Subcutaneous abdominal adipose tissue (tissue), 5 donors: ENCODE measurements at regions not wholly inside any gene's neighbourhood (a gene's known extent, or its start where the extent isn't known, plus 50 kb on each side); places are given as distances from the start of the nearest gene placed in this dataset.
"Not testable (repeated sequence)": the region's sequence is repeated elsewhere in the genome, so short reads cannot be mapped to it uniquely, and the experiment has no call there.

Experiments used
- H3K27ac ChIP-seq: one replicate; pipeline ENCODE4 v1.7.0; 2013; ENCODE audit warnings: low read depth, mild to moderate bottlenecking, inconsistent platforms, low read length, moderate library complexity
- H3K27me3 ChIP-seq, 5 donors: one replicate each; pipeline ENCODE4 v1.7.0; 2013; ENCODE audit warnings: low read length in 5 of 5, inconsistent platforms in 1 of 5; ENCODE audit not compliant: control insufficient read depth in 5 of 5, insufficient read depth in 4 of 5
- H3K36me3 ChIP-seq, 5 donors: one replicate each; pipeline ENCODE4 v1.7.0; 2013; ENCODE audit warnings: low read length in 5 of 5; ENCODE audit not compliant: control insufficient read depth in 5 of 5, insufficient read depth in 5 of 5
- H3K4me1 ChIP-seq, 5 donors: one replicate each; pipeline ENCODE4 v1.7.0; 2013; ENCODE audit warnings: low read length in 5 of 5, mild to moderate bottlenecking in 3 of 5, moderate library complexity in 1 of 5; ENCODE audit not compliant: control insufficient read depth in 5 of 5, insufficient read depth in 5 of 5
- H3K4me3 ChIP-seq, 5 donors: one replicate each; pipeline ENCODE4 v1.7.0; 2013; ENCODE audit warnings: low read length in 5 of 5, low read depth in 1 of 5
- H3K9ac ChIP-seq, 5 donors: one replicate each; pipeline ENCODE4 v1.7.0; 2013; ENCODE audit warnings: low read length in 5 of 5, mild to moderate bottlenecking in 4 of 5, moderate library complexity in 3 of 5
- H3K9me3 ChIP-seq, 5 donors: one replicate each; pipeline ENCODE4 v1.7.0; 2013; ENCODE audit warnings: low read length in 5 of 5; ENCODE audit not compliant: control insufficient read depth in 5 of 5
- donor health status: healthy.
- donor health status: healthy.
- donor health status: healthy.
- donor health status: healthy.
- donor health status: healthy.

DNA sequence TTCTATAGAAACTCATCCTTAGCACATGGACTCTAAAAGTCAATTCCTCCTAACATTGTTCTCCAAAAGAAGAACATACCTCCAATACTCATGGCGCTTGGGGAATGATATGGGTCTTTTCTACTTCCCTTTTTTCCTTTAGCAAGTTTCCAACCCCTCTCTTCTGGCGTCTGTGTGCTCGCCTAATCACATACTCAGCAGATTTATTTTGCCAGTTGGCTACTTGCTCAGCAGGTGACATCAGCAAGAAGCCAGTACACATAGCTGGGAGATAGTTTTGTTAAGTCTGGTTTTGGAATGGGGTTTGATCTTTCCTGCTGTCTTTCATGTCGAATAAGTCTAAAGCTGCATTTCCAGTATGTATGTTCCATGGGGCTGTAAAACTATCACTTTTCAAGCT is 193.8 kb downstream of the POM121L12 start:
- H3K4me1 ChIP-seq: no peaks in the 10 kb centered on the region
- no peaks in the 10 kb centered on the region for H3K36me3 ChIP-seq
- no peak overlapping the region for H3K4me3 ChIP-seq
- H3K27me3 ChIP-seq: no peaks in the 10 kb centered on the region
- H3K9ac ChIP-seq: no peak overlapping the region
- peaks cover 0 to 7% (median 0%) of the 10 kb centered on the region in 5 donors for H3K9me3 ChIP-seq
- H3K27ac ChIP-seq: no peak overlapping the region

DNA sequence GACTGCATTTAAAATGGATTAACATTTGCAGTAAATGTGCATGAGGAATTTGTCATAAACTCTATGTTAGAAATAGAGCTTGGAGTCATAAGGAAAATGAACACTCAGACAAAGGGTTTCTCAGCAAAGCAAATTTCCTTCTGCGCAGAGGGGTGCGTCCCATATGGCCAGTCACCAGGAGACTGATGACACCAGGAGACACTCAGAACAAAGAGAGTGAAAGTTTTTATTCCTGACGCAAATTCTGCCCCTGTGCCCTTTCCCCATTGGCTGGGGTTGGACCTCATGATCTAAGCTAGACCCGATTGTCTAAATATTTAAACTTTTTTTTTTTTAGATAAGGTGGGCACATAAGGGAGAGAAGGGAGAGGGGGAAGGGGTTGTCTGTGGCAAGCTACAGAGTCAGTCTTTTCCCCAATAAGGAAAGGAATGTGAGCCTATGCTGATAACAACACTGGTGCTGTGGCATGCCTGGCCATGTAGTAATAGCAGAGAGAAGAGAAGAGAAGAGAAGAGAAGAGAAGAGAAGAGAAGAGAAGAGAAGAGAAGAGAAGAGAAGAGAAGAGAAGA is 202.0 kb downstream of the POM121L12 start:
- Histone ChIP-seq H3K27me3 (no peaks in the 10 kb centered on the region), H3K36me3 (no peaks in the 10 kb centered on the region), H3K9me3 (peaks cover 0 to 5% (median 0%) of the 10 kb centered on the region in 5 donors), H3K4me1 (no peaks in the 10 kb centered on the region), H3K27ac (no peak overlapping the region), H3K9ac (no peak overlapping the region), H3K4me3 (no peak overlapping the region)

DNA sequence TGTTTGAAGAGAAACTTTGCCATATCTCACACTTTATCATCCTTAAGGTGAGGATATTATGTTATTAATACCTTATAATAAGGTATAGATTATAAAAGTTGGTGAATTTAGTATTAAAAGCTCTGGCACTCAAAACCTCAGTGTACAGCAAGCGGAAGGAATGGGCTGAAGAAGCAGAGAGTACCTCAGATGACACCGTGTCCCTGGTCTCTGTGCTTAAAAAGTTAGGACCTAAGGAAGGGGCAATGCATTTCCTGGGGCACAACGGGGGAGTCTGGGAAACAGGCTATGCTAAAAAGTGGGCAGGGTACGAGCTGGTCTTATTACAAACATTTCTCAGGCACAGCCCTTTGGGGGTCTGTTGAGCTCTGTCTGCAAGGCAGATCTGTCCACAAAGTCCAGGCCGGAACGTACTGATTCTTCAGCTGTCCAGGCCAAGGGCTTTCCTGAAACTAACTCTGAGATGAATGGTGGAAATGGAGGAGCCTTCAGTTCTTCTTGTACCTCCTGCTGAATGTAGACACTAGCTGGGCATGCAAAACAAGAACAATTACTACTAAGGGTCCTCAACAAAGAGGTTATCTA is 202.7 kb downstream of the POM121L12 start:
- H3K4me1 ChIP-seq: no peaks in the 10 kb centered on the region
- no peak overlapping the region for H3K27ac ChIP-seq
- H3K27me3 ChIP-seq: no peaks in the 10 kb centered on the region
- H3K36me3 ChIP-seq: no peaks in the 10 kb centered on the region
- no peak overlapping the region for H3K4me3 ChIP-seq
- no peak overlapping the region for H3K9ac ChIP-seq
- H3K9me3 ChIP-seq: peaks cover 0 to 5% (median 0%) of the 10 kb centered on the region in 5 donors

DNA sequence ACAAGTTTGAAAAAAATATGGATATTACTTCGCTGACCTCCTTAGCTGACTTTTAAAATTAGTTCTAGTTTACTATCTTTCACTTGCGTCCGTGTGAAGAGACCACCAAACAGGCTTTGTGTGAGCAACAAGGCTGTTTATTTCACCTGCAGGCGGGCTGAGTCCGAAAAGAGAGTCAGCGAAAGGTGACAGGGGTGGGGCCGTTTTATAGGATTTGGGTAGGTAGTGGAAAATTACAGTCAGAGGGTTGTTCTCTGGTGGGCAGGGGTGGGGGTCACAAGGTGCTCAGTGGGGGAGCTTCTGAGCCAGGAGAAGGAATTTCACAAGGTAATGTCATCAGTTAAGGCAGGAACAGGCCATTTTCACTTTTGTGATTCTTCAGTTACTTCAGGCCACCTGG is 203.7 kb downstream of the POM121L12 start:
- not testable (repeated sequence) for H3K27ac ChIP-seq, H3K9me3 ChIP-seq, H3K9ac ChIP-seq, H3K4me3 ChIP-seq, H3K36me3 ChIP-seq, H3K27me3 ChIP-seq, H3K4me1 ChIP-seq

DNA sequence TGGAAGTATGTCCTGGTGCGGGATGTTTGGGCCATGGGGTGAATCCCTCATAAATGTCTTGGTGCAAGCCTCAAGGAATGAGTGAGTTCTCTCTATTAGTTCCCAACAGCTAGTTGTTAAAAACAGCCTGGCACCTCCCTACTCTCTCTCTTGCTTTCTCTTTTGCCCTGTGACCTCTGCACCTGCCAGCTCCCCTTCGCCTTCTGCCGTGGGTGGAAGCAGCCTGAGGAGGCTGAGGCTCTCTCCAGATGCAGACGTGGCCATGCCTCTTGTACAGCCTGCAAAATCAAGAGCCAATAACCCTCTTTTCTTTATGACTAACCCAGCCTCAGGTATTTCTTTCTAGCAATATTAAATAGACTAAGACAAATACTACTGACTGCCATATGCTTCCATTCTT is 210.3 kb downstream of the POM121L12 start:
- H3K27me3 ChIP-seq: no peaks in the 10 kb centered on the region
- no peaks in the 10 kb centered on the region for H3K36me3 ChIP-seq
- H3K27ac ChIP-seq: no peak overlapping the region
- H3K4me3 ChIP-seq: no peak overlapping the region
- no peak overlapping the region for H3K9ac ChIP-seq
- H3K9me3 ChIP-seq: peaks cover 0 to 4% (median 0%) of the 10 kb centered on the region in 5 donors
- no peaks in the 10 kb centered on the region for H3K4me1 ChIP-seq

DNA sequence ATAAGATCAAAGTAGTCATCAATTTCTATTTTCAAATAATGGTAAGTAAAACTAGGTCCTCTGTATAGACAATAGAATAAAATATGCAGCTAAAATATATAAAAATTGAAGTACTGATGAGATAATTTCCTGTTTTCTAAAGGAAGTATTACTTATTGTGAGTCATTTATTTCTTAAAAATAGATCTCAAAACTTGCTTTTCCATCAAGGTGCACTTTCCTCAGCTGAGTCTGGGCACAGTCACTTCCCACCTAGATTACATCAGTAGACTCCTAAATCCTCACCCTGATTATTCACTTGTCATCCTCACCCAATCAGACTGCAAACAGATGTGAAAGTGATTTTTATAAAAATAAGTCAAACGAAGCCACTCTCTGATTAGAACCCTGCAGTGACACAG is 211.5 kb downstream of the POM121L12 start:
- Histone ChIP-seq H3K9me3 (peaks cover 0 to 4% (median 0%) of the 10 kb centered on the region in 5 donors), H3K27me3 (no peaks in the 10 kb centered on the region), H3K4me1 (no peaks in the 10 kb centered on the region), H3K36me3 (no peaks in the 10 kb centered on the region), H3K9ac (no peak overlapping the region), H3K27ac (no peak overlapping the region), H3K4me3 (no peak overlapping the region)

DNA sequence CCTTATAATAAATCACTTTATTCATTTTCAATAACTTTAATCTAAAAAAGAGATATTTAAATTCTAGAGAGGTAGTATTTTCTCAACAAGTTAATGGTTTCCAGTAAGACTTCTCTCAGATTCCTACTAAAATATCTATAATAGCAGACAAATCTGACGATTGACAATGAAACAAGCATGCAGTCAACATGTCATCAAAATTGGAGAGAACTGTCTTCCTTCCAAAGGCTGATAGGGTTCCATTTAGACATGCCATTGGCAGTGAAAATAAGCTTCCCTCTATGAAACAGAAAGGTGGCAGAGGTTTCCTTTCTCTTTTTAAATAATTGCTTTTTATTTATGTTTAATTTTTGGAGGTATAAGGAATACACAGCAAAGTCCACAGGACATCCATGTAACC is 217.1 kb downstream of the POM121L12 start:
- Histone ChIP-seq H3K27ac (no peak overlapping the region), H3K9me3 (peaks cover 0 to 5% (median 0%) of the 10 kb centered on the region in 5 donors), H3K4me1 (no peaks in the 10 kb centered on the region), H3K9ac (no peak overlapping the region), H3K36me3 (no peaks in the 10 kb centered on the region), H3K4me3 (no peak overlapping the region), H3K27me3 (no peaks in the 10 kb centered on the region)

DNA sequence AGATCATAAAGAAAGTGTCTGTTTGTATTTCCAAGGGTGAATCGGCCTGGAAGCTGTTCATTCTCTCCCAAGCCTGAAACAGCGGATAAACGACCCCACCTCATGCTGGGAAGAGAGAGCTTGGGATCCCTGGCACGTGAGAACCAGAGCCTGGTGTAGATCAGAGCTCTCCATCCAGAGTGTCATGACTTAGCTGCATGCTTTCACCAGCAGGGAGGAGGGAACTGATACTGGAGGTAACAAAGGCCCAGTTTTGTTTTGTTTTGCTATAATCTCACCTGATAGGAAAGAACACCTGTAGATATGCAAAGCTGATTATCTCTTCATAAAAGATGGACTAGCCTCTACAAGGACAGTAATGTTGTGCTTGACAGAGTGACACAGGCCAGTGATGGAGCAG is 236.6 kb downstream of the POM121L12 start:
- H3K27me3 ChIP-seq: no peaks in the 10 kb centered on the region
- no peaks in the 10 kb centered on the region for H3K4me1 ChIP-seq
- H3K9me3 ChIP-seq: peaks cover 0 to 2% (median 0%) of the 10 kb centered on the region in 5 donors
- no peak overlapping the region for H3K4me3 ChIP-seq
- no peaks in the 10 kb centered on the region for H3K36me3 ChIP-seq
- H3K9ac ChIP-seq: no peak overlapping the region
- H3K27ac ChIP-seq: no peak overlapping the region

DNA sequence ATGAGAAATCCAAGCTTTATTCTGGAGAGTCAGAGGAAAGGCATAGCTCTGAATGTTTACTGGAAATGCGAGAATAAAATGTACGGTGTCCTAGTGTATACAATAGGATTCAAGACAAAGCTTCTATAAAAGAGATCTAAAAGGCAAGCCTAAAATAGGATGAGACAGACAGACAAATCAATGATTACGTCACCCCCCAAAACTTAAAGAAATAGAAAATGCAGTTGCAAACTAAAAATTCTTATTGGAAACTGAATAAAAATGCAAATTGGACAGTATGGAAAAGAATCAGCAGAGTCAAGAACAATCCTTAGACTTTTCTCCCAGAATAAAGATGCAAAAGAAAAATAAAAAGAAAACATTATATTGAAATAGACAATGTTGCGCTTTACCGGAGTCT is 245.9 kb downstream of the POM121L12 start:
- no peaks in the 10 kb centered on the region for H3K4me1 ChIP-seq
- no peak overlapping the region for H3K27ac ChIP-seq
- no peak overlapping the region for H3K4me3 ChIP-seq
- no peaks in the 10 kb centered on the region for H3K27me3 ChIP-seq
- no peak overlapping the region for H3K9ac ChIP-seq
- peaks cover 0 to 3% (median 0%) of the 10 kb centered on the region in 5 donors for H3K9me3 ChIP-seq
- H3K36me3 ChIP-seq: no peaks in the 10 kb centered on the region

DNA sequence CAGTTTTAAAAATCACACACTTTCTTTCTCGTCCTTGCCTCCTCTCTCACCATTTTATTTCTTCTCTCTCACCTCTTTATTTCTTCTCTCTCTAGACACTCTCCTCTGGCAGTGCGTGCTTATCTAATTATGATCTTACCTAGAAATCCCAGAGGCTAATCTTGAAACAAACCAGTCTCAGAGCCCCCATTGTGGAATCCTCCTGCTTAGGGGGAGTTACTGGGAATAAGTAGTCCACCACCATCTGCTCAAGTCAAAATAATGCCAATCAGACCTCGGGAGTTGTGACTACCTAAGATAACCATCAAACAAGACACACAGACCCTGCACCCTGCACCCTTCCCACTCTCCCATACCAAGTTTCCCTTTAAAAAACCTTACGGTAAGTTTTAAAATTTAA is 256.9 kb downstream of the POM121L12 start:
- Histone ChIP-seq H3K4me3 (no peak overlapping the region), H3K4me1 (no peaks in the 10 kb centered on the region), H3K27ac (no peak overlapping the region), H3K36me3 (no peaks in the 10 kb centered on the region), H3K27me3 (no peaks in the 10 kb centered on the region), H3K9me3 (peaks cover 0 to 8% (median 0%) of the 10 kb centered on the region in 5 donors), H3K9ac (no peak overlapping the region)
